ENCODE measurements at regions not wholly inside any gene's neighbourhood (a gene's known extent, or its start where the extent isn't known, plus 50 kb on each side); places are given as distances from the start of the nearest gene placed in this dataset.

- Histone ChIP-seq H3K23me2 (ENCODE audit: low read depth, low read length) (no peaks in the 10 kb centered on the region; the same call in 1 of the 2 replicates), H2BK20ac (ENCODE audit: low read length) (no peak overlapping the region), H2BK5ac (ENCODE audit: low read depth, low read length) (no peak overlapping the region), H3K4me3 (ENCODE audit: extremely low read depth in 1 of 4, insufficient read depth in 2 of 4, low read depth in 3 of 4, low read length in 4 of 4) (no peak overlapping the region), H3K9me3 (ENCODE audit: insufficient read depth in 2 of 2, low read depth in 1 of 2, low read length in 1 of 2) (peaks cover 0 to 5% of the 10 kb centered on the region in 2 experiments; a peak in 1 of 4 replicates), H3K9ac (replicated peaks in 1 of 4; ENCODE audit: extremely low read depth in 1 of 4, low read depth in 3 of 4, low read length in 3 of 4) (no peak overlapping the region), H4K5ac (ENCODE audit: insufficient read length, low read depth, low read length) (no peak overlapping the region), H4K8ac (ENCODE audit: extremely low read depth, insufficient read depth, low read length) (no peak overlapping the region), H3K4me2 (ENCODE audit: insufficient read depth in 1 of 2, low read depth in 2 of 2, low read length in 2 of 2) (no peak overlapping the region), H3K27me3 (replicated peaks in 1 of 4; ENCODE audit: control insufficient read depth in 3 of 4, extremely low read depth in 1 of 4, insufficient read depth in 3 of 4, low read length in 3 of 4) (no peaks in the 10 kb centered on the region), H2BK120ac (replicated peaks; ENCODE audit: low read depth, low read length) (no peak overlapping the region), H3K18ac (ENCODE audit: extremely low read depth, low read length) (no peak overlapping the region), H3K14ac (ENCODE audit: insufficient read length) (no peak overlapping the region), H4K91ac (replicated peaks; ENCODE audit: insufficient read length, low read length) (no peak overlapping the region), H2BK12ac (ENCODE audit: low read depth, low read length) (no peak overlapping the region), H2AFZ (ENCODE audit: low read length) (no peak overlapping the region), H3K4ac (replicated peaks; ENCODE audit: insufficient read length, low read depth, low read length) (no peak overlapping the region), H3K4me1 (replicated peaks in 1 of 4; ENCODE audit: control insufficient read depth in 3 of 4, insufficient read depth in 4 of 4, low read length in 3 of 4) (peaks cover 0 to 9% (median 3%) of the 10 kb centered on the region in 4 experiments; a peak in 5 of 7 replicates), H4K20me1 (replicated peaks in 1 of 2; ENCODE audit: control insufficient read depth in 1 of 2, insufficient read depth in 2 of 2, low read length in 2 of 2) (no peaks in the 10 kb centered on the region), H3K36me3 (ENCODE audit: control insufficient read depth in 2 of 4, insufficient read depth in 4 of 4, low read length in 3 of 4) (no peaks in the 10 kb centered on the region), H3K79me2 (ENCODE audit: control insufficient read depth in 1 of 2, insufficient read depth in 2 of 2, low read length in 2 of 2) (no peaks in the 10 kb centered on the region), H3K56ac (replicated peaks; ENCODE audit: insufficient read length, low read depth, low read length) (no peak overlapping the region), H2BK15ac (ENCODE audit: low read length) (no peak overlapping the region), H3K27ac (ENCODE audit: low read depth, low read length) (no peak overlapping the region), H3K79me1 (ENCODE audit: low read depth, low read length) (no peaks in the 10 kb centered on the region), H3K23ac (ENCODE audit: insufficient read length) (no peak overlapping the region), H2AK5ac (ENCODE audit: low read depth, low read length) (no peak overlapping the region)
- POLR2A ChIA-PET (ENCODE audit: partially characterized antibody), result interaction anchor here (1.3 kb wide), 1 partner anchor 15 kb away, joined by 3 read pairs; no protein-coding TSS in a partner anchor
- no peak for FAIRE-seq
- no peak for DNase-seq (ENCODE audit: low read depth in 1 of 2, low spot score in 2 of 2)
- CTCF ChIA-PET (ENCODE audit: partially characterized antibody), result interaction anchor here (0.6 to 1.5 kb wide), 6 partner anchors 9 to 66 kb away, joined by 3 to 4 read pairs (median 3); no protein-coding TSS in a partner anchor
- TF ChIP-seq YY1 (IDR thresholded peaks at IDR 0.05; ENCODE audit: low read depth, low read length) (no peak), HDAC2 (IDR thresholded peaks at IDR 0.05; ENCODE audit: borderline replicate concordance in 1 of 2, low read depth in 2 of 2, low read length in 2 of 2) (no peak), POU5F1 (IDR thresholded peaks at IDR 0.05; ENCODE audit: low read depth, low read length) (no peak), CREB1 (IDR thresholded peaks at IDR 0.05) (no peak), SUZ12 (IDR thresholded peaks at IDR 0.05; ENCODE audit: low read length) (no peak), EZH2 (IDR thresholded peaks at IDR 0.05; ENCODE audit: low read depth, low read length, severe bottlenecking) (no peak), GTF2F1 (IDR thresholded peaks at IDR 0.05; ENCODE audit: borderline replicate concordance, low read depth, low read length) (no peak), EGR1 (IDR thresholded peaks at IDR 0.05; ENCODE audit: borderline replicate concordance, low read depth, low read length) (no peak), TEAD4 (IDR thresholded peaks at IDR 0.05; ENCODE audit: low read depth, low read length) (no peak), KDM1A (IDR thresholded peaks at IDR 0.05; ENCODE audit: borderline replicate concordance, low read length) (no peak), HDAC6 (IDR thresholded peaks at IDR 0.05; ENCODE audit: low read depth, low read length) (no peak), SRF (IDR thresholded peaks at IDR 0.05; ENCODE audit: low read depth, low read length) (no peak), CBX8 (IDR thresholded peaks at IDR 0.05; ENCODE audit: borderline replicate concordance, low read depth, low read length) (no peak), ATF2 (IDR thresholded peaks at IDR 0.05; ENCODE audit: low read length) (no peak), POLR2A (IDR thresholded peaks at IDR 0.05; ENCODE audit: control extremely low read depth in 1 of 2, low read depth in 2 of 2, low read length in 2 of 2) (no peak)
Observed at GRCh38 chr15:70390723-70391122, 293.0 kb upstream of the TLE3 start.

Measured in H1 (cell line).